ENCODE measurements at regions not wholly inside any gene's neighbourhood (a gene's known extent, or its start where the extent isn't known, plus 50 kb on each side); places are given as distances from the start of the nearest gene placed in this dataset.
A peak's percentile ranks its signal among the peaks of the same experiment; 100 is the strongest.

- peaks cover 43% of the 10 kb centered on the region for H3K4me1 Mint-ChIP-seq (ENCODE audit: unreplicated experiment)
- H3K36me3 Mint-ChIP-seq (ENCODE audit: unreplicated experiment), result no peaks in the 10 kb centered on the region
- no peak overlapping the region for H3K4me3 Mint-ChIP-seq (ENCODE audit: unreplicated experiment)
- H3K27ac Mint-ChIP-seq (ENCODE audit: unreplicated experiment), result no peak overlapping the region
- H3K9me3 Mint-ChIP-seq (ENCODE audit: unreplicated experiment), result no peaks in the 10 kb centered on the region
- DNase-seq (ENCODE audit: extremely low spot score, unreplicated experiment), result no peak
- TF ChIP-seq, protein P1, sequence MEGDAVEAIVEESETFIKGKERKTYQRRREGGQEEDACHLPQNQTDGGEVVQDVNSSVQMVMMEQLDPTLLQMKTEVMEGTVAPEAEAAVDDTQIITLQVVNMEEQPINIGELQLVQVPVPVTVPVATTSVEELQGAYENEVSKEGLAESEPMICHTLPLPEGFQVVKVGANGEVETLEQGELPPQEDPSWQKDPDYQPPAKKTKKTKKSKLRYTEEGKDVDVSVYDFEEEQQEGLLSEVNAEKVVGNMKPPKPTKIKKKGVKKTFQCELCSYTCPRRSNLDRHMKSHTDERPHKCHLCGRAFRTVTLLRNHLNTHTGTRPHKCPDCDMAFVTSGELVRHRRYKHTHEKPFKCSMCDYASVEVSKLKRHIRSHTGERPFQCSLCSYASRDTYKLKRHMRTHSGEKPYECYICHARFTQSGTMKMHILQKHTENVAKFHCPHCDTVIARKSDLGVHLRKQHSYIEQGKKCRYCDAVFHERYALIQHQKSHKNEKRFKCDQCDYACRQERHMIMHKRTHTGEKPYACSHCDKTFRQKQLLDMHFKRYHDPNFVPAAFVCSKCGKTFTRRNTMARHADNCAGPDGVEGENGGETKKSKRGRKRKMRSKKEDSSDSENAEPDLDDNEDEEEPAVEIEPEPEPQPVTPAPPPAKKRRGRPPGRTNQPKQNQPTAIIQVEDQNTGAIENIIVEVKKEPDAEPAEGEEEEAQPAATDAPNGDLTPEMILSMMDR (IDR thresholded peaks at IDR 0.05), result no peak
- H3K27me3 Mint-ChIP-seq (ENCODE audit: unreplicated experiment), result no peaks in the 10 kb centered on the region
These were observed 88.5 kb downstream of the LINGO1 start for GRCh38 chr15:77544162-77544561.

DNA sequence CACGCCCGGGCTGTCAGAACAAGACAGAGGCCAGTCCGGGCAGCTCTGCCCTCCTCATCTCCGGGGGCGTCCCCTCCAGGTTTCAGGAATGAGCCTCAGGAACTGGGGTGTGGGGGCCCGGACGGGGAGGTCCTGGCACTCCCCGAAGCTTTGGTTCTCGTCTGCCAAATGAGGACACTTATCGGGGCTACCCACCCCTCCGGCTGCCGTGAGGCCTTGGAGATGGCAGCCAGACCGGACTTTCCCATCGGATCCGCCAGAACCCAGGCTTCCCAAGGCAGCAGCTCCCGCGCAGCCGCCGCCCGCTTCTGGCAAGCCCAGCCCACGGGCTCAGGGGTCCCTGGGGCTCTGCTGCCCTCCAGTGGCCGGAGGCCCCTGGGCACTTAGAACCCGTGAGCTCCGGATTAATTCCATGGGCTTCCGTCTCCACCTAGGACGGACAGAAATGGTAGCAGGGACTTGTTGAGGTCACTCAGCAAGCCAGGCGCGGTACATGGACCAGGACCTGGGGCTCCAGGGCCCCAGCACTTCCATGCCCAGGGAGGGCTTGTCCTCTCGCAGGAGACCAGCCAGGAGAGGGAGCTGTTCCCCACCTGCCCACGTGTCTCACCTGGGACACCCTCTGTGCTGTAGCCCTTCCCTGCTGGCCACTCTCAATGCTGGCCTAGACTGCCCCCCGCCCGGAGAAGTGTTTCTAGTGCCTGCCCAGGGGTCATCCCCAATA is 89.4 kb downstream of the LINGO1 start:
- TF ChIP-seq, protein P1 (IDR thresholded peaks at IDR 0.05), result peak; percentile 99
- Mint-ChIP-seq H3K9me3 (ENCODE audit: unreplicated experiment) (no peaks in the 10 kb centered on the region), H3K4me1 (ENCODE audit: unreplicated experiment) (peaks cover 49% of the 10 kb centered on the region), H3K36me3 (ENCODE audit: unreplicated experiment) (no peaks in the 10 kb centered on the region), H3K4me3 (ENCODE audit: unreplicated experiment) (peak overlapping the region; percentile 47), H3K27me3 (ENCODE audit: unreplicated experiment) (no peaks in the 10 kb centered on the region), H3K27ac (ENCODE audit: unreplicated experiment) (peak overlapping the region; percentile 88)
- peak; percentile 96 for DNase-seq (ENCODE audit: extremely low spot score, unreplicated experiment)

GRCh38 chr15:77542491-77543001 is 90.2 kb downstream of the LINGO1 start:
- DNase-seq (ENCODE audit: extremely low spot score, unreplicated experiment), result no peak
- TF ChIP-seq, protein P1 (IDR thresholded peaks at IDR 0.05), result no peak
- H3K4me3 Mint-ChIP-seq (ENCODE audit: unreplicated experiment), result no peak overlapping the region
- H3K36me3 Mint-ChIP-seq (ENCODE audit: unreplicated experiment), result no peaks in the 10 kb centered on the region
- peak overlapping the region; percentile 88 for H3K27ac Mint-ChIP-seq (ENCODE audit: unreplicated experiment)
- no peaks in the 10 kb centered on the region for H3K27me3 Mint-ChIP-seq (ENCODE audit: unreplicated experiment)
- H3K9me3 Mint-ChIP-seq (ENCODE audit: unreplicated experiment), result no peaks in the 10 kb centered on the region
- H3K4me1 Mint-ChIP-seq (ENCODE audit: unreplicated experiment), result peaks cover 51% of the 10 kb centered on the region

- Mint-ChIP-seq H3K27me3 (ENCODE audit: unreplicated experiment) (no peaks in the 10 kb centered on the region), H3K4me3 (ENCODE audit: unreplicated experiment) (peak overlapping the region; percentile 38), H3K36me3 (ENCODE audit: unreplicated experiment) (no peaks in the 10 kb centered on the region), H3K9me3 (ENCODE audit: unreplicated experiment) (no peaks in the 10 kb centered on the region), H3K27ac (ENCODE audit: unreplicated experiment) (peak overlapping the region; percentile 88), H3K4me1 (ENCODE audit: unreplicated experiment) (peaks cover 51% of the 10 kb centered on the region)
- TF ChIP-seq, protein P1 (IDR thresholded peaks at IDR 0.05), result no peak
- DNase-seq (ENCODE audit: extremely low spot score, unreplicated experiment), result no peak
These were observed 91.1 kb downstream of the LINGO1 start for GRCh38 chr15:77541421-77542181.

All from osteocyte (in vitro differentiated cells).